ENCODE measurements at regions not wholly inside any gene's neighbourhood (a gene's known extent, or its start where the extent isn't known, plus 50 kb on each side); places are given as distances from the start of the nearest gene placed in this dataset.

GRCh38 chr18:60669938-60670337 lies 297.4 kb upstream of the MC4R start (continued):
- no peak for TF ChIP-seq HOXB13 (CRISPR knock-in tag; IDR thresholded peaks at IDR 0.05; ENCODE audit: low read depth)

DNA sequence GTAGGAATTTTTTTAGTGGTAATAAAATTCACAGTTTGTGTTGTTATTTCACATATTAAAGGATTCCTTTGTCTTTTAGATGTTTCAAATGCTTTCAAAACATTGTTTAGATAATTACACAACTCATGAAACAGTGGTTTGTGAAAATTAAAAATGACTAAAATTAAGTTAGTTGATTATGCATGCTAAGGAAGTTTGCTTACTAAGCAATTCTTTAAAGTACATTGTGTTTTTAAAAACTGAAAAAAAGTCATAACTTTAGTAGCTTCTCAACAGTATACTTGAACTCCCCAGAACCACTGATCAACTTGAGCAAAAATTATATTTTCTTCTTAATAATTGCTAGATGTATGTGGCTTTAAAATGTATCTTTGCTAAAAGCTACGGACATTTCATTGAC lies 298.4 kb upstream of the MC4R start:
- TF ChIP-seq RCOR1 (IDR thresholded peaks at IDR 0.05; ENCODE audit: low read depth, low read length) = no peak
- TF ChIP-seq MAFK (IDR thresholded peaks at IDR 0.05; ENCODE audit: partially characterized antibody) = peak; percentile 74
- no peak for TF ChIP-seq CHD2 (IDR thresholded peaks at IDR 0.05; ENCODE audit: low read length, partially characterized antibody)
- TF ChIP-seq RAD21 (conservative IDR thresholded peaks at IDR 0.05 in 1 of 2, IDR thresholded peaks at IDR 0.05 in 1 of 2) = no peak
- no peak for TF ChIP-seq POLR2A (IDR thresholded peaks at IDR 0.05; ENCODE audit: low read length)
- ChIA-PET POLR2A (no interaction called here), CTCF (no interaction called here)
- WGBS (ENCODE audit: missing lambda C conversion rate) = 15% methylated on average over 1 of the region's 1 CpG
- Histone ChIP-seq H3K4me3 (no peak overlapping the region), H3K4me2 (no peak overlapping the region), H3K27ac (no peak overlapping the region), H3K9me3 (no peaks in the 10 kb centered on the region), H3K4me1 (no peaks in the 10 kb centered on the region)
- ATAC-seq (no peak), DNase-seq (ENCODE audit: low read depth in 1 of 2, low spot score in 1 of 2) (no peak), FAIRE-seq (no peak)

DNA sequence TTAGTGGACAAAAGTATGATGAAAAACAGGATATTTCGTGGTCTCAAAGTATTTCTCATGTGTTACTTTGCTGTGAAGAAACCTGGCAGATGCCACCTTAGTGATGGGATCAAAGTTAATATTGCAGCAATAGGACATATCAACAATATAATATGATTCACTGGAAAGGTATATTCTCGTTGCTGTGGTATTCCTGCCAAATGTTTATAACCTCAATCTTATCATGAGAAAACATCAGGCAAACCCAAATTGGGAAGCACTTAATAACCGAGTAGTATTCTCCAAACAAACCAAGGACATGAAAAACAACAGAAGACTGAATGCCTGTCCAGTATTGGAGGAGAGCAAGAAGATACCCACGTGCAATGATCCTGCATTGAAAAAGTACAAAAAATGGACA lies 302.6 kb upstream of the MC4R start:
- no peak overlapping the region for H3K27ac ChIP-seq
- TF ChIP-seq, protein P1, sequence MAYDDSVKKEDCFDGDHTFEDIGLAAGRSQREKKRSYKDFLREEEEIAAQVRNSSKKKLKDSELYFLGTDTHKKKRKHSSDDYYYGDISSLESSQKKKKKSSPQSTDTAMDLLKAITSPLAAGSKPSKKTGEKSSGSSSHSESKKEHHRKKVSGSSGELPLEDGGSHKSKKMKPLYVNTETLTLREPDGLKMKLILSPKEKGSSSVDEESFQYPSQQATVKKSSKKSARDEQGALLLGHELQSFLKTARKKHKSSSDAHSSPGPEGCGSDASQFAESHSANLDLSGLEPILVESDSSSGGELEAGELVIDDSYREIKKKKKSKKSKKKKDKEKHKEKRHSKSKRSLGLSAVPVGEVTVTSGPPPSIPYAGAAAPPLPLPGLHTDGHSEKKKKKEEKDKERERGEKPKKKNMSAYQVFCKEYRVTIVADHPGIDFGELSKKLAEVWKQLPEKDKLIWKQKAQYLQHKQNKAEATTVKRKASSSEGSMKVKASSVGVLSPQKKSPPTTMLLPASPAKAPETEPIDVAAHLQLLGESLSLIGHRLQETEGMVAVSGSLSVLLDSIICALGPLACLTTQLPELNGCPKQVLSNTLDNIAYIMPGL (CRISPR knock-in tag; IDR thresholded peaks at IDR 0.05; ENCODE audit: borderline replicate concordance) = no peak
- TF ChIP-seq MAZ (IDR thresholded peaks at IDR 0.05; ENCODE audit: borderline replicate concordance, low read depth, low read length) (no peak), PHF8 (IDR thresholded peaks at IDR 0.05; ENCODE audit: borderline replicate concordance, low read depth) (no peak), BHLHE40 (IDR thresholded peaks at IDR 0.05; ENCODE audit: low read depth, low read length) (no peak), CHD2 (IDR thresholded peaks at IDR 0.05; ENCODE audit: low read length, partially characterized antibody) (no peak), KDM5A (IDR thresholded peaks at IDR 0.05) (no peak), REST (IDR thresholded peaks at IDR 0.05) (no peak), TFCP2L1 (CRISPR knock-in tag; IDR thresholded peaks at IDR 0.05) (no peak)
- TF ChIP-seq, protein P2, sequence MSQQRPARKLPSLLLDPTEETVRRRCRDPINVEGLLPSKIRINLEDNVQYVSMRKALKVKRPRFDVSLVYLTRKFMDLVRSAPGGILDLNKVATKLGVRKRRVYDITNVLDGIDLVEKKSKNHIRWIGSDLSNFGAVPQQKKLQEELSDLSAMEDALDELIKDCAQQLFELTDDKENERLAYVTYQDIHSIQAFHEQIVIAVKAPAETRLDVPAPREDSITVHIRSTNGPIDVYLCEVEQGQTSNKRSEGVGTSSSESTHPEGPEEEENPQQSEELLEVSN (IDR thresholded peaks at IDR 0.05; ENCODE audit: borderline replicate concordance, low read depth) = no peak
- DNase-seq (ENCODE audit: low read depth in 1 of 2, low spot score in 1 of 2) (no peak), ATAC-seq (no peak), FAIRE-seq (no peak)
- 4% methylated on average over 4 of the region's 4 CpGs for WGBS (ENCODE audit: missing lambda C conversion rate)
- CTCF ChIA-PET = no interaction called here
- no peak overlapping the region for H3K4me3 ChIP-seq
- no peak overlapping the region for H3K4me2 ChIP-seq
- no peaks in the 10 kb centered on the region for H3K9me3 ChIP-seq
- no peaks in the 10 kb centered on the region for H3K4me1 ChIP-seq
- POLR2A ChIA-PET = no interaction called here

- Histone ChIP-seq H3K4me3 (no peak overlapping the region), H3K4me2 (no peak overlapping the region), H3K27ac (no peak overlapping the region), H3K9me3 (no peaks in the 10 kb centered on the region), H3K4me1 (no peaks in the 10 kb centered on the region)
- 3% methylated on average over 2 of the region's 2 CpGs for WGBS (ENCODE audit: missing lambda C conversion rate)
- DNase-seq (ENCODE audit: low read depth in 1 of 2, low spot score in 1 of 2) (no peak), ATAC-seq (no peak), FAIRE-seq (no peak)
- TF ChIP-seq CBX8 (IDR thresholded peaks at IDR 0.05) (no peak), RNF2 (IDR thresholded peaks at IDR 0.05; ENCODE audit: borderline replicate concordance, low read depth) (no peak)
- ChIA-PET POLR2A (no interaction called here), CTCF (no interaction called here)
Observed at GRCh38 chr18:60675801-60676200, 303.2 kb upstream of the MC4R start.
